NCI-H82 (cell line): ENCODE measurements at regions not wholly inside any gene's neighbourhood (a gene's known extent, or its start where the extent isn't known, plus 50 kb on each side); places are given as distances from the start of the nearest gene placed in this dataset.
A peak's percentile ranks its signal among the peaks of the same experiment; 100 is the strongest.

Experiments
- DNase-seq: peaks from one replicate; lab custom pipeline; 2025; lab: John Stamatoyannopoulos, UW

GRCh38 chrX:69305333-69306062, 140.2 kb upstream of the PJA1 start:
- peak; percentile 86 for DNase-seq

- no peak for DNase-seq
Observed at GRCh38 chrX:69303231-69303630, 138.0 kb upstream of the PJA1 start.

GRCh38 chrX:69299951-69300714, 134.9 kb upstream of the PJA1 start:
- DNase-seq: peak; percentile 38

DNA sequence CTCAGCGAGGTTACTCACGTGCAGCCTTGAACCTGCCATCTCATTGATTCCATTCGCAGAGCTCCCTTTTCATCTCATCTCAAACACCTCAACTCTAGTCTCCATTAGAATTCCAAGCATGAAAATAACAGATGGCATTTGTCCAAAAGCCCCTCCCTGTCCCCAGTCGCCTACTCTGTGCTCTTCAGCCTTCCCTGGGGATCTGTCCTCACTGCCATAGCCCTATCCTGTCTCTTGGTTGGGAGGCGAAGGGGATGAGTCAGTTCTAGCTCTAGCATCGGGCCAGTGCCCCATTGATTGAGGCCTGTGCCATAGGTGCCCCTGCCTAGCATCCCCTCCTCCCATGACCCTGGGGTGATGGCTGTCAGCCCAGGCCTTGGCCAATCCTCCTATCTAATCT, 134.0 kb upstream of the PJA1 start:
- DNase-seq: peak; percentile 75

GRCh38 chrX:69298466-69299140, 133.3 kb upstream of the PJA1 start:
- no peak for DNase-seq

- peak; percentile 87 for DNase-seq
Observed at GRCh38 chrX:69297506-69297905, 132.3 kb upstream of the PJA1 start.

DNA sequence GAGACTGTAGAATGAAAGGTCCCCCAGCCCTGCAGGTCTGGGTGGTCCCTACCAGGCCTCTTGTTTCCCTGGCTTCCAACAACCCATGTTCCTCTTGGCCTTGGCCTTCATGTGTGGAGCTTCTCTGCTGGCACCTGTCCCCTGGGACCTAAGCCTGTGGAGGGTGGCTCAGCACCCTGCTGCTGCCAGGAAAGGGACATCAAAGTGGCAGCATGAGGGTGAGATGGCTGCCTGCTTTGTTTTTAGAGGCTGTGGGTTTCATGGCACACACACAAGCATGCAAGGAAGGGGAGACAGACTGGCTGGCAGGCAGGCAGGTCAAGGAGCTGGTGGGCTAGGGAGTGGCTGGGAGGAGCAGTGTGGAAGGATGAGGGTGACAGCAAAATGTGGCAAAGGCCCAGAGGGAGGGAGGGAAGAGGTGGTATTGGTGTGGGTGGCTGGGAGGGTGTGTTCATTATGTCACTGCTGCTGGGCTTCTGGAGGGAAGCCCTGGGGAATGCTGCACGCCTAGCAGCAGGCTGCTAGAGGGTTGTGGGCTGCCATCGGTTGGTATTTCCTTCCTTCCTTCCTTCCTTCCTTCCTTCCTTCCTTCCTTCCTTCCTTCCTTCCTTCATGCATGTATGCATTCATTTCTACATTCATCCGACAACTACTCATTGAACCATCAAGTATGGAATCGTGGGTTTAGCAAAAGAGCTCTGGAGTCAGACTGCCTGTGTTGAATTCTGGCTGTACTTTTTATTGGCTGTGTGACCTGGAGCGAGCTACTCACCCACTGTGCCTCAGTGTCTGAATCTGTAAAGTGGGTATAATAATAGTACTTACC, 128.7 kb upstream of the PJA1 start:
- DNase-seq: no peak

DNA sequence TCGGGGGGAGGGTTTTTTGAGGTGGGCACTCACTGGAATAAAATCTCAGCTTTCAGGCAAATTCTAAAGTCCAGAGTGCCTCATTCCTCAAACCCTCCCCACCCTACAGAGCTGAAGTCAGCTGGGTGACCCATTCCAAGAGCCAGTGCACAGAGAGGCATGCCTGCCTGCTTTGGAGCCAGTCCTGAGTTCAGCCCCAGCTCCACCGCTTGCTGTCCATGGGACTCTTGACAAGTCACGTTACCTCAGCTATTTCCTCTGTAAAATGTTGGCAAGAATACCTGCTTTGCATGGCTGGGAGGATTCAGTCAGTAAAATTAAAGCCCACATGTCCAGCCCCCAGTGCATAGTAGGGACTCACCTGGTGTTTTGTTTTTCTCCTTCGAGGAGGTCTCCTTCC, 125.9 kb upstream of the PJA1 start:
- no peak for DNase-seq

DNA sequence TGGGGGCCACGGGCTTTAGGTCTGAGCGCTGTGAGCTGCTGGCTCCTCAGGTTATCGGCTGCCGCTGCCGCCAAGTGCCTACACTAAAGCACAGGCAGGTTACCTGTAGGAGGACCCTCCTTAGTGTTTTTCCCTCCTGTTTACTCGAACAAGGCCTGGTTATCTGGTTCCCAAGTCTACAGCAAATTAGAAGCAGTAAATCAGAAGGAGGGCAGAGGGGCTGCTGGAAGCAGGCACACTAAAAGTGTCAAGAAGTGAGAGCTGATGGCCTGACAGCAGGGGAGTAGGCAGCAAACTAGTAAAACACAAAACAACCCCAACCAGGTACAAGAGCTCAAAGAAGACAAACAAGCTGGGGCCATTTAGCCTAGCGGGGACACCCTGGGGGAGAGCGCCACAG, 125.0 kb upstream of the PJA1 start:
- DNase-seq: no peak

DNA sequence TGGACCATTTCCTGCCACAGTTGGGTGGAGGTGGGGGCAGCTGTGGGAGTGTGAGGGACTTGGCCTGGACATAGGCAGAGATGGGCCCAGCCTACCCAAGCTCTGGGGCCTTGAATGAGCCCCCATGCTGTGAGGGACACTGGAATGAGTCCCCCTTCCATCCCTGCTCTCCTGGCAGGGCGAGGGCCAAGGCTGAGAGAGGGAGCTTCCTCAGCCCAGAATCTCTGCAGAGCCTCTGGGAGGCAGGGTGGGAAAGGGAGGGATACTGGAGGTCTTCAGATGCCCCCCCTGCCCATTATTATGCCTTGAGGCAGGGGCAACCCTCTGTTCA, 124.5 kb upstream of the PJA1 start:
- DNase-seq: no peak

GRCh38 chrX:69289046-69289792, 124.0 kb upstream of the PJA1 start:
- no peak for DNase-seq

GRCh38 chrX:69287095-69287494, 121.8 kb upstream of the PJA1 start:
- no peak for DNase-seq

DNA sequence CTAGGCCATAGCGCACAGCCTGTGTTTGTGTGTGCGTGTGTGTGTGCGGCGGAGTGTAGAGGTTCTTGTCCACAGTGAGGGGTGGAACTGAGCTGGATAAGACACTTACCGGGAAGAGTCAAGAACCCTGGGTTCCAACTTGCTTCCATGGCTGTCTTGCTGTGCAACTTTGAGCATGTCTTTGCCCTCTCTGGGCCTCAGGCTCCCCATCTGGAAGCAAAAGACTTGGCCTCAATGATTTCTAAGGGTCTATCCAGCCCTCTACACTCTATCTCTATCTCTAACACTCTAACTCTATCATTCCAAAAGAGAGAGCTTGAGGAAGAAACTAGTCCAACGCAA, 121.3 kb upstream of the PJA1 start:
- no peak for DNase-seq

GRCh38 chrX:69285881-69286564, 120.8 kb upstream of the PJA1 start:
- peak; percentile 86 for DNase-seq

DNA sequence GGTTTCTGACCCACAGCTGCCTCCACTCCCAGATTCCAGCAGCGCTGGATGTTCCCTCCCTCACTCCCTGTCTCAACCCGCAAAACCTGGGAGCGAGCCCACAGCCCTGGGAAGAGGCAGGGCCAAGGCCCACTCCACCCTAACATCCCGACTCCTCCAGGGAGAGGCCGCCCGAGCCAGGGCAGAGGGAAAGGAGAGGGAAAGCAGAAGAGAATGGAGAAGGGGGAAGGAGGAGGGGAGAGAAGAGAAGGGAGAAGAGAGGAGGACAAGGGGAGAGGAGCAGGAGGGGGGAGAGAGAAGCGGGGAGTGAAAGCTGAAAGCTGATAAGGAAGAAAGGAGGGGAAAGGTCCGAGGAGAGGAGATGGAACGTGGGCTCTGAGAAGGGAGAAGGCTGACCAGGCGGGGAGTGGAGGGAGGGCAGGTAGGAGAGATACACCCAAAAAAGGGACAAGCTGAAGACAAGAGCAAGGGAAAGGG, 120.2 kb upstream of the PJA1 start:
- peak; percentile 49 for DNase-seq

DNA sequence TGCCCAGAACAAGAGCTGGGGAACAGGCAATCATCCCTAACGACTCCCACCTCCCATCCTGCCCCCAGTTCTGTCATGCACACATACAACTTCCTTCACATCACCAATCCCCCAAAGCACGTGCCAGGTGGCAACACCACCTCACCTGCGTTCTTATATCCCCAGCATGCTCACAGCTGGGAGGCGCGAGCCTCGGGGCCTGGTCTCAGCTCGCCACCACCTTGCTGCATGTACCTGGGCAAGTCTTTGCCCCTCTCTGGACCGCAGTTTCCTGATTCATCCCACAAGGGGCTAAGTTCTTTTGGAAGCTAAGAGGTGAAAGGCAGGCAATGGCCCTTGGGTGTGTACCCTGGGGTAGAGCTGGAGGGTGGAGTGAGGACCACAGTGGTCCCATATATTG, 119.2 kb upstream of the PJA1 start:
- DNase-seq: no peak

DNA sequence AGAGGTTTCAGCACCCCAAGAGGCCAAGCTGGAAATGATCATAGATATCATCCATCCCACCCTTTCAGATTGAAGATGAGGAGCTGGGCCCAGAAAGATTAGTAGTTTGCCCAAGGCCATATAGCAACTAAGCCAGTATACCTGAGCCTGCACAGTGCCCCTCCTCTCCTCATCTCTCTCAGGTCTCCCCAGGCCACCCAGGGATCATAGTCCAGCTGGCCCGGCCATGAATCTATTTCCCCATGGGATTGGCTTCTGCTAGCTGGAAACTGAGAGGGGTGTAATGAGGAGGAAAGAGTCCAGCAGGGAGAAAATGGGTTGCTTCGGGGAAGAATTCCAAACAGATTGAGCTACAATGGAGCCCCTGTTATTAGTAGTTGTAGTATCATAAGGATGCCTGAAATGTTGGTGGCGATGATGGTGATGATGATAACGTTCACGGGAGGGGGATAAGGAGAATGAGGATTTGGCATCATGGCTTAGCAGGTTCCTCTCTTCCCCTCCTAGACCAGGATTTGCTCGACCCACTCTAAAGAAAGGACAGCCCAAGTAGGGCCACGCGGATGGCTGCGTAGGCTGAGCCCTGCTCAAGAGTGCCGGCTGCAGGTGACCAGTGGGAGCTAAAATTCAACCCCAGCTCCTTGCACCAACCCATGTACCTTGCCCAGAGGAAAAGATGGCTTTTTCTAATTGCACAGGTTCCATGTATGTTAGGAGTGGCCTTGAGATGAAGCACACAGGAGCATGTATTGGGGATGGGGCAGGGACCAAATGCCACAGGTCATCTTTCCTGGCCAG, 117.8 kb upstream of the PJA1 start:
- DNase-seq: peak; percentile 23

DNA sequence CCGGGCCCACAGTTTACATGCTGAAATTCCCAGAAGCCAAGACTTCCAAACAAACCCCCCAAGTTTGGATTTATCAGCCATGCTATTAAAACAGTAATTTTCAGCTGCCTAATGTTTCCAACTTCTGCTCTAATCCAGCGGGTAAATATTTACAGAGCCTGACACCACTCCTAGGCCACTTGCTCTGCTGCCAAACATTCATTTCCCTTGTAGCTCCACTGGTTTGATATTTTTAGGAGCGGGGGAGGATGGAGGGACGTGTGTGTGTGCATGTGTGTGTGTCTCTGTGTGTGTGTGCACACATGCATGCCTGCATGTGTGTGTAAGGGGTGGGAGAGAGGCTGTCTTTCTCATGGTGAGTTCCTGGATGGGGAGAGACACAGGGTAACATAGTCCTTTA, 115.7 kb upstream of the PJA1 start:
- DNase-seq: no peak

DNA sequence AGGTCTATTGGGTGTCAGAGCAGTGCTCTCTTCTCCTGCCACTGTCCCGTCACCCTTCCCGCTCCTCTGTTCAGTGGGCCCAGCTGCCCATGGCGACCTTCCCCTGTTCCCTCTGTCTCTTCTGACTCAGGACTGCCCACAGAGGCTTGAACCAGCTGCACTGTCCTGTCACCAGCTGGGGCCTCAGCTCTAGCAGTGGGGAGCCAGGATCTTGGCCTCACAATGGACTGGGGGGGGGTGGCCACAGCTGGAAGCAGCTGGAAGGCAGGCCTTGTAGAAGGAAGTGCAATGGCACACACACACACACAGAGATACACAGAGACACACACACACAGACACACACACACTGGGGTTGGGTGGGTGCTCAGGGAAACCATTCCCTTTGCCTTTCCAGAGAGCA, 114.0 kb upstream of the PJA1 start:
- no peak for DNase-seq

DNA sequence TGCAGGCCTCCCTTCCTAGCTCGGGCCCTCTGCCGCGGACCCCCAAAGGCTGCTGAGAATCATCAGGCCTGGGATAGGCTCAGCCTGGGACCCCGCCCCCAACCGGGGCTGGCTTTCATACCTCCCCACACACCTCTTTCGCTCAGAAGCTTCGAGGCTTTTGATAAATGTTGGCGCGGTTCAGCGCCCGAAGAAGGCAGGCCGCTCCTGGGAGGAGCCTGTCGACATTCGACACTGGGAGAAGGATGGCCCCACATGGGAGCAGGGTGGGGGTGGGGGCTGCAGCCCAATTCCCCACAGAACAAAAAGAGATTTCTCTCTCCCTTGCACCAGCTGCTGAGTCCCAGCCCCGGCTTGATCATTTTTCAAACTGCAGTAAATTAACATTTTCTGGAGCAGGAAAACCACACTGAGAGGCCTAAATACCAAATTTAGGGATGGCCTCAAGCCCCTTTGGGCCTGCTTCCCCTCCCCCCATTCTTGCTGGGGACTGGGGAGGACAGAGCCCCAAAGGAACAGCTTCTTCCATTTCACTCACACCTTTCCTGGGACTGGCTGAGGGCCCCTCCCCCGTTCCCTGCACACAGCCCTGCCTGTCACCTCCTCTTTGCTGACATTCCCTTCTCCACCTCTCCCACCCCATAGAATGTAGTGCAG, 112.9 kb upstream of the PJA1 start:
- peak; percentile 42 for DNase-seq
